ENCODE measurements at regions not wholly inside any gene's neighbourhood (a gene's known extent, or its start where the extent isn't known, plus 50 kb on each side); places are given as distances from the start of the nearest gene placed in this dataset.
"Not testable (repeated sequence)": the region's sequence is repeated elsewhere in the genome, so short reads cannot be mapped to it uniquely, and the experiment has no call there.

DNA sequence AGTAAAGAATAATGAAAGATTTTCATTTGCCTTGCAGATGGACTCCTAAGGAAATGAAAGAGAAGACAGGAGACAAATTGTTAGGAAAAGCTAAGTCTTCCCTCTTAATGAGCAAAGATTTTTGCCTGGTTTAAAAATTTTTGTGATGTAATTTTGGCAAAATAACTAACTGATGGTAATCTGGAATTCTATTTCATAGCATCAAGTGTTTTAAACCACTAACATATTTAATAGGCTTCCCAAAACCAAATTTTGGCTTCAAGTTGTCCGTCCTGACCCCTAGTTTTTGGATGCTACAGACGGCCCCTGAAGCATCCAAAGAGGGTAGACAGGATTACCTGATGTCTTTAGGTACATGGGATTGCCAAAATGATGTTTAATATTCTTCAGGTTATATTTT lies 124.3 kb downstream of the TPBG start:
- Histone ChIP-seq H3K27ac (no peak overlapping the region), H3K4me3 (no peak overlapping the region), H3K9me3 (no peaks in the 10 kb centered on the region), H3K27me3 (no peaks in the 10 kb centered on the region), H3K4me1 (no peaks in the 10 kb centered on the region), H3K36me3 (ENCODE audit: low read depth, missing control alignments) (no peaks in the 10 kb centered on the region)
- DNase-seq = no peak
- 65% methylated on average over 2 of the region's 2 CpGs for WGBS, 2 donors
- TF ChIP-seq POLR2A (IDR thresholded peaks at IDR 0.05) = no peak
- TF ChIP-seq, protein P1, sequence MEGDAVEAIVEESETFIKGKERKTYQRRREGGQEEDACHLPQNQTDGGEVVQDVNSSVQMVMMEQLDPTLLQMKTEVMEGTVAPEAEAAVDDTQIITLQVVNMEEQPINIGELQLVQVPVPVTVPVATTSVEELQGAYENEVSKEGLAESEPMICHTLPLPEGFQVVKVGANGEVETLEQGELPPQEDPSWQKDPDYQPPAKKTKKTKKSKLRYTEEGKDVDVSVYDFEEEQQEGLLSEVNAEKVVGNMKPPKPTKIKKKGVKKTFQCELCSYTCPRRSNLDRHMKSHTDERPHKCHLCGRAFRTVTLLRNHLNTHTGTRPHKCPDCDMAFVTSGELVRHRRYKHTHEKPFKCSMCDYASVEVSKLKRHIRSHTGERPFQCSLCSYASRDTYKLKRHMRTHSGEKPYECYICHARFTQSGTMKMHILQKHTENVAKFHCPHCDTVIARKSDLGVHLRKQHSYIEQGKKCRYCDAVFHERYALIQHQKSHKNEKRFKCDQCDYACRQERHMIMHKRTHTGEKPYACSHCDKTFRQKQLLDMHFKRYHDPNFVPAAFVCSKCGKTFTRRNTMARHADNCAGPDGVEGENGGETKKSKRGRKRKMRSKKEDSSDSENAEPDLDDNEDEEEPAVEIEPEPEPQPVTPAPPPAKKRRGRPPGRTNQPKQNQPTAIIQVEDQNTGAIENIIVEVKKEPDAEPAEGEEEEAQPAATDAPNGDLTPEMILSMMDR (IDR thresholded peaks at IDR 0.05) = no peak
- intact Hi-C loops (cut with DNase I; ENCODE audit: low total_unique reads) = no loop called here

DNA sequence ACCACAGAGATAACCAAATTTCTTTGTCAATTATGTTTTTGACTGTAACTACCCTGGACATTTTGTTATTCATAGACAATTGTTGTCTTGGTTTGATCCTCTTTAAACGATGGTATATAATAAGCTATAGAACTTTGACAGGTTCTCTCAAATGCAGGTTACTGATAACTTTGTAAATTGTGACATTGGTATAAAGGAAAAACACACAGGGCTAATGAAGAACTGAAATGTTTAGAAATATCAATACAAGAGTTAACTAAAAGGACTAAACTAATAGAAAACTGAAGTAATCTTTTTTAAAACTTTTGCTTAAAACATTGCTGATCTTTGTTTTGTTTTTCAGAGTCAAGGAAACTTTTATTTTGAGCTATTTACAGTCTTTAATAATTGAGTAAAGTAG lies 124.8 kb downstream of the TPBG start:
- Histone ChIP-seq H3K27ac (no peak overlapping the region), H3K9me3 (no peaks in the 10 kb centered on the region), H3K27me3 (no peaks in the 10 kb centered on the region), H3K4me1 (no peaks in the 10 kb centered on the region), H3K4me3 (no peak overlapping the region), H3K36me3 (ENCODE audit: low read depth, missing control alignments) (no peaks in the 10 kb centered on the region)
- TF ChIP-seq POLR2A (IDR thresholded peaks at IDR 0.05) = no peak
- TF ChIP-seq, protein P1 (IDR thresholded peaks at IDR 0.05) = no peak
- no peak for DNase-seq
- intact Hi-C loops (cut with DNase I; ENCODE audit: low total_unique reads) = no loop called here
- WGBS, 2 donors = 70 to 92% methylated on average over 1 of the region's 1 CpG

DNA sequence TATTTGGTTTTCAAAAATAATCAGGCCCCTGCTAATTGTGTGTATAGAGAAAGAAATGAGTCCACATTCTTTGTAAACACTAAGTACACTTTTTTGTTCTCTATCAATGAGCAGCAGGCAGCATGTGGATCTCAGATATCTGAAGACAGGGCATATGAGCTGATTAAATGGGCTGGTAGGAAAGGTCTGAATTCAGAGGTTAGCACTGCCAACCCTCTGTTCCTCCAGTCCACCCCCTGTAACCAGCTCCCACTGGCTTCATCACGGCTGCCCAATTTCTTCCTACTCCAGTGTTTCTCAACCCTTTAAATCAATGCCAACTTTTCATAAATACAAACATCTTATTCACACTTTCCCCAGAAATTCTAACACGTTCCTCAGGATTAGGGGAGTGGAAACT lies 128.5 kb downstream of the TPBG start:
- no peak for TF ChIP-seq POLR2A (IDR thresholded peaks at IDR 0.05)
- TF ChIP-seq, protein P1 (IDR thresholded peaks at IDR 0.05) = no peak

DNA sequence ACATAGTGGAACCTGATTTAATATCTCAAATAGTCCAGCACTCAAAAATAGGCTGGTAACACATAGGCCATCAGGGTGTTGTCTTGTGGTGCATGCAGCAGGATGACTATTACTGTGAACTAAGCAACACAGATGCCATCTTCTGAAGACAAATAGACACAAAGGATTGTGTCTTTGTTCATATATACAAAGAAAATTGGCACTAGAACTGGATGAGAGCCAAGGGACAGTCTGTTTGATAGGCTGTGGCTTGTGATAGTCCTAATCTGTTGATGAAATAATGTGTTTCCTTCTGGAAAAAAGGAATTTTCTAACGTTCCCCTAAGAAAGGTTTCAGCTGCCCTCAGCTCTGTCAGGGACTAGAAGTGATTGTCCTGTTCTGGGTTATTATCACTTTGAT lies 129.8 kb downstream of the TPBG start:
- Histone ChIP-seq H3K9me3 (no peaks in the 10 kb centered on the region), H3K36me3 (ENCODE audit: low read depth, missing control alignments) (no peaks in the 10 kb centered on the region), H3K4me3 (no peak overlapping the region), H3K27ac (no peak overlapping the region), H3K4me1 (no peaks in the 10 kb centered on the region), H3K27me3 (no peaks in the 10 kb centered on the region)
- WGBS, 2 donors = 16 to 30% methylated on average over 1 of the region's 1 CpG
- TF ChIP-seq POLR2A (IDR thresholded peaks at IDR 0.05) = no peak
- TF ChIP-seq, protein P1 (IDR thresholded peaks at IDR 0.05) = no peak
- intact Hi-C loops (cut with DNase I; ENCODE audit: low total_unique reads) = no loop called here
- no peak for DNase-seq

More for the DNA sequence above, 128.5 kb downstream of the TPBG start:
- intact Hi-C loops (cut with DNase I; ENCODE audit: low total_unique reads) = no loop called here
- Histone ChIP-seq H3K4me3 (no peak overlapping the region), H3K36me3 (ENCODE audit: low read depth, missing control alignments) (no peaks in the 10 kb centered on the region), H3K9me3 (no peaks in the 10 kb centered on the region), H3K4me1 (no peaks in the 10 kb centered on the region), H3K27me3 (no peaks in the 10 kb centered on the region), H3K27ac (no peak overlapping the region)
- no peak for DNase-seq
- WGBS, 2 donors = 51 to 66% methylated on average over 2 of the region's 2 CpGs

DNA sequence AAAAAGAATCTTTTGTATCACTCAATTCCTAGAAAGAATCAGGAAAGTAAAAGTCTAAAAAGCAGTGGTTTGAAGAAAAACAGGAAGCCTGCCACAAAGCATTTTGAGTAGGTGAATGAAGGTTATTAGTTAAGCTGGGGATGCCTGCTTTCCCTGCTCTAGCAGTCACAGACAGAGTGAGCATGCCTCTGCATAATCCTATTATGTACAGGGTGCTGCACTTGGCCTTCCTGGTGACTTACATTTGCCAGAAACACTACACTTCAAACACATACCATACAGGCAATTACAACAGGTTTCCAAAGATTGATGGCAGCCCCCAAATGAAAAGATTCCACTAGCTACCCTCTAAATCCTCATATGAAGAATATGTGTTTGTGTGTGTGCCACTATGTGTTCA lies 130.8 kb downstream of the TPBG start:
- Histone ChIP-seq H3K27me3 (no peaks in the 10 kb centered on the region), H3K36me3 (ENCODE audit: low read depth, missing control alignments) (no peaks in the 10 kb centered on the region), H3K27ac (no peak overlapping the region), H3K9me3 (no peaks in the 10 kb centered on the region), H3K4me1 (no peaks in the 10 kb centered on the region), H3K4me3 (no peak overlapping the region)
- no peak for DNase-seq
- intact Hi-C loops (cut with DNase I; ENCODE audit: low total_unique reads) = no loop called here
- TF ChIP-seq, protein P1 (IDR thresholded peaks at IDR 0.05) = no peak
- TF ChIP-seq POLR2A (IDR thresholded peaks at IDR 0.05) = no peak

DNA sequence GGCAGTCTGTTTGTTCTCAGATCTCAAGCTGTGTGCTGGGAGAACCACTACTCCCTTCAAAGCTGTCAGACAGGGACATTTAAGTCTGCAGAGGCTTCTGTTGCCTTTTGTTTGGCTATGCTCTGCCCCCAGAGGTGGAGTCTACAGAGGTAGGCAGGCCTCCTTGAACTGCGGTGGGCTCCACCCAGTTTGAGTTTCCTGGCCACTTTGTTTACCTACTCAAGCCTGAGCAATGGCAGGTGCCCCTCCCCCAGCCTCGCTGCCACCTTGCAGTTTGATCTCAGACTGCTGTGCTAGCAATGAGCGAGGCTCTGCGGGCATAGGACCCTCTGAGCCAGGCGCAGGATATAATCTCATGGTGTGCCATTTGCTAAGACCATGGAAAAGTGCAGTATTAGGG lies 138.3 kb downstream of the TPBG start:
- H3K4me1 ChIP-seq; DNase-seq; intact Hi-C loops (cut with DNase I; ENCODE audit: low total_unique reads); H3K27me3 ChIP-seq; H3K36me3 ChIP-seq (ENCODE audit: low read depth, missing control alignments); H3K4me3 ChIP-seq; H3K27ac ChIP-seq; H3K9me3 ChIP-seq: not testable (repeated sequence)
- WGBS, 2 donors = 80 to 97% methylated on average over 1 to 5 of the region's 5 CpGs
